GM12878 (cell line): ENCODE measurements at regions not wholly inside any gene's neighbourhood (a gene's known extent, or its start where the extent isn't known, plus 50 kb on each side); places are given as distances from the start of the nearest gene placed in this dataset.

ENCODE experiments used
- BCLAF1 ChIP-seq: fragments of 450-650 bp; IDR thresholded peaks from 2 replicates; pipeline ENCODE4 v1.6.1; 2017; ENCODE audit warnings: antibody characterized with exemption, mild to moderate bottlenecking, moderate library complexity
- IRF5 ChIP-seq: fragments of 450-650 bp; IDR thresholded peaks from 2 replicates; pipeline ENCODE4 v1.6.1; 2017; ENCODE audit warnings: borderline replicate concordance
- NFYA ChIP-seq: IDR thresholded peaks from 2 replicates; pipeline ENCODE4 v1.6.1; 2011; ENCODE audit warnings: low read depth, mild to moderate bottlenecking, low read length, improper control_type of control experiment, borderline replicate concordance
- PML ChIP-seq: IDR thresholded peaks from 2 replicates; pipeline ENCODE4 v1.6.1; 2012; ENCODE audit warnings: low read length, inconsistent platforms
- RB1 ChIP-seq: fragments of 450-650 bp; formaldehyde crosslinking; IDR thresholded peaks from 2 replicates; pipeline ENCODE4 v1.6.1; 2017; ENCODE audit warnings: mild to moderate bottlenecking, borderline replicate concordance
- RCOR1 ChIP-seq: conservative IDR thresholded peaks from 2 replicates; pipeline ENCODE4 v1.6.1; 2012; ENCODE audit warnings: low read depth, low read length, improper control_type of control experiment
- REST ChIP-seq: IDR thresholded peaks from 2 replicates; pipeline ENCODE4 v1.6.1; 2012; ENCODE audit warnings: mild to moderate bottlenecking, low read depth, low read length
- SIN3A ChIP-seq: IDR thresholded peaks from 2 replicates; pipeline ENCODE4 v1.6.1; 2012; ENCODE audit warnings: low read depth, low read length, improper control_type of control experiment
- ZBED1 ChIP-seq: IDR thresholded peaks from 2 replicates; pipeline ENCODE4 v1.6.1; 2016; ENCODE audit warnings: borderline replicate concordance
- TF ChIP-seq, protein P1 (sequence below): fragments of 450-650 bp; IDR thresholded peaks from 2 replicates; pipeline ENCODE4 v1.6.1; 2018; ENCODE audit warnings: borderline replicate concordance, mild to moderate bottlenecking; ENCODE audit not compliant: partially characterized antibody

DNA sequence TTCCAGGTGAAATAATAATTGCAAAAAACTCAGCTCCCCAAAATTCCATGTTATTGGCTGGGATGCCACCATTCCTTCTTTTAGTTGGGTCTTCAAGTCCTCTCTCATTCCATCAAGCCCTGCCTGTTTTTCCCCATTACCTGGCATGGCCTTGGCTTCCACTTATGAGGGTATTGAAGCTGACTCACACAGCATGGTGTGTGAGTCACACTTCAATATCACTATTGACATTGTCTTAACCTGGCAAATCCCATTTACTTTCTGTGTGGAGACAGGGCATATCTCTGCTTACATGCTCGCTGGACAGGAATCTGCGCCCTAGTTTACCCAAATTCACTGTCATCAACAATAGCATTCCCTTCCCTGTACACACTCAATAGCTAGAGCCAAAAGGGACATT is 1806.8 kb downstream of the BRINP3 start (continued):
- TF ChIP-seq, protein P1, sequence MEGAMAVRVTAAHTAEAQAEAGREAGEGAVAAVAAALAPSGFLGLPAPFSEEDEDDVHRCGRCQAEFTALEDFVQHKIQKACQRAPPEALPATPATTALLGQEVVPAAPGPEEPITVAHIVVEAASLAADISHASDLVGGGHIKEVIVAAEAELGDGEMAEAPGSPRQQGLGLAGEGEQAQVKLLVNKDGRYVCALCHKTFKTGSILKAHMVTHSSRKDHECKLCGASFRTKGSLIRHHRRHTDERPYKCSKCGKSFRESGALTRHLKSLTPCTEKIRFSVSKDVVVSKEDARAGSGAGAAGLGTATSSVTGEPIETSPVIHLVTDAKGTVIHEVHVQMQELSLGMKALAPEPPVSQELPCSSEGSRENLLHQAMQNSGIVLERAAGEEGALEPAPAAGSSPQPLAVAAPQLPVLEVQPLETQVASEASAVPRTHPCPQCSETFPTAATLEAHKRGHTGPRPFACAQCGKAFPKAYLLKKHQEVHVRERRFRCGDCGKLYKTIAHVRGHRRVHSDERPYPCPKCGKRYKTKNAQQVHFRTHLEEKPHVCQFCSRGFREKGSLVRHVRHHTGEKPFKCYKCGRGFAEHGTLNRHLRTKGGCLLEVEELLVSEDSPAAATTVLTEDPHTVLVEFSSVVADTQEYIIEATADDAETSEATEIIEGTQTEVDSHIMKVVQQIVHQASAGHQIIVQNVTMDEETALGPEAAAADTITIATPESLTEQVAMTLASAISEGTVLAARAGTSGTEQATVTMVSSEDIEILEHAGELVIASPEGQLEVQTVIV, result no peak
- TF ChIP-seq BCLAF1 (no peak), RB1 (no peak), IRF5 (no peak), PML (no peak), ZBED1 (no peak), RCOR1 (no peak), SIN3A (no peak), NFYA (no peak), REST (no peak)
